NB4 (cell line): ENCODE measurements at regions not wholly inside any gene's neighbourhood (a gene's known extent, or its start where the extent isn't known, plus 50 kb on each side); places are given as distances from the start of the nearest gene placed in this dataset.

Experiments
- CTCF ChIP-seq: IDR thresholded peaks from one replicate; pipeline ENCODE4 v1.5.1; 2012; ENCODE audit warnings: low read depth, low read length
- MYC ChIP-seq: IDR thresholded peaks from 2 replicates; pipeline ENCODE4 v1.6.1; 2011; ENCODE audit warnings: low read depth, low read length
- POLR2A ChIP-seq: IDR thresholded peaks from 2 replicates; pipeline ENCODE4 v1.6.1; 2011; ENCODE audit warnings: mild to moderate bottlenecking; ENCODE audit not compliant: insufficient read length; ENCODE audit errors: extremely low read depth
- TF ChIP-seq, protein P1 (sequence below): IDR thresholded peaks from 2 replicates; pipeline ENCODE4 v1.6.1; 2011; ENCODE audit warnings: low read depth, low read length

DNA sequence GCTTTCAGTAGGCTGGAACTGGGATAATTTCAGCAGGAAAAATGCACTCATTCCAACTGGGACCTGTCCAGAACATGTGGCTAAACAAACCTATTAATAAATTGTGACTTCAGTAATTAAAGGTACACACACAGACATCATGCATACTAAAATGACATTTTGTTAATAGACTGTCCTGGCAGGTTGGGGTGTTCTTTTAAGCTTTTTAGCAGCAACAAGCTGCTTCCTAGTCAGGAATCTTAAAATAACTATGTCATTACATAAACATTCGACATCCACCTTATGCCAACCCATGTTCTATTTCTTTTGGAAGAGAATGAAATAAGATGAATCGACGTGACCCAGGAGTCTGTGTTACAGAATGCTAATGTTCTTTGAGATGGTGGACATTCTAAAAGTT lies 435.7 kb downstream of the TXNL1 start:
- TF ChIP-seq CTCF (no peak), POLR2A (no peak), MYC (no peak)
- TF ChIP-seq, protein P1, sequence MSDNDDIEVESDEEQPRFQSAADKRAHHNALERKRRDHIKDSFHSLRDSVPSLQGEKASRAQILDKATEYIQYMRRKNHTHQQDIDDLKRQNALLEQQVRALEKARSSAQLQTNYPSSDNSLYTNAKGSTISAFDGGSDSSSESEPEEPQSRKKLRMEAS, result no peak
